ENCODE measurements at regions not wholly inside any gene's neighbourhood (a gene's known extent, or its start where the extent isn't known, plus 50 kb on each side); places are given as distances from the start of the nearest gene placed in this dataset.
A peak's percentile ranks its signal among the peaks of the same experiment; 100 is the strongest.
"Not testable (repeated sequence)": the region's sequence is repeated elsewhere in the genome, so short reads cannot be mapped to it uniquely, and the experiment has no call there.

DNA sequence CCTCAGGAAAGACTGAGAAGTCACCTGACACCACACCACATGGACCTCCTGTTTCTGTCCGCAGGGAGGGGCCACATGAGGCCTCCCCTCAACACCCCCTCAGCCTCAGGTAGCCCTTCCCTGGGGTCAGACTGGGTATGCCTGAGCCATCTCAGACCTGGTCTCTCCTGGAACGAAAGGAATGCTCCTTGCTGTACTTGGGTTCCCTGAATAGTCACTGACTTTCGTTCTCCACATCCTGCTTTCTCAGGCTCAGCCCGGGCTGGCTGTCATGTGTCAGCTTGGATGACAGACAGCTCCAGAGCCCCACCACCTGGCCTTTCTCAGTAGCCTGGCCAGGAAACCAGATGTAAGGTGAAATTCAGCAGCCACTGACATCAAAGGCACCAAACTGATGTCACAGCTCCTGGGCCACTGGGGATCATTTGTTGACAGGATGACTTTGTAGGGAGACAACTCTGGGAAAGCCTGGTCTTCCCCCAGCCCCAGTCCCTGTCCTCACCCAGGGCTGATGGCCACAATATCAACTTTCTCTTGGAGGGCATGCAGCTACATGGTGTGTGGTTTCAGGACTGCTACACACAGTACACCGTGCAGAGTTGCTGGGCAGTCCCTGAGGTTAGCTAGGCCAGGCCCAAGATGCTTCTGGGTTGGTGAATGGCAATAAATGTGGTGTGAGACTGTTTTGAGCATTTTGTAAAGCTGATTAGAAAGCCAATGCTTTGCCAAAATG is 141.4 kb upstream of the MRPS22 start:
- DNase-seq, result peak; percentile 10

DNA sequence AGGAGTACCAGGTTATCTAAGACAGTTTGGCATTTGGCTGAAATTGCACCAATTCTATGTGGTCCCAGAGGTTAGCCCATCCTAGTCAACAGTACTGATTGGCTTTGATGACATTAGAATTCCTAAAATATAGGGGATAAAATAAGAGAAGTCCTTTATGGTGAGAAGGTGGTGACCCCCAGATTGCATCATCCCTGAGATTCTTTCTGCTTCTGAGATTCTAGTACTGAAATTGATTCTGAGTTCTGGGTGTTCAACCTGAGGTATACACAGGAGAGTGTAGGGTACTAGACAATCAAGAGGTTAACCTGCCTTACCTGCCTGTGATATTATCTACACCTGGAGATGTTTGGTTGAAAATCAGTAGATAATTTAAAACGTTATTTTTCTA is 140.9 kb upstream of the MRPS22 start:
- no peak for DNase-seq

DNA sequence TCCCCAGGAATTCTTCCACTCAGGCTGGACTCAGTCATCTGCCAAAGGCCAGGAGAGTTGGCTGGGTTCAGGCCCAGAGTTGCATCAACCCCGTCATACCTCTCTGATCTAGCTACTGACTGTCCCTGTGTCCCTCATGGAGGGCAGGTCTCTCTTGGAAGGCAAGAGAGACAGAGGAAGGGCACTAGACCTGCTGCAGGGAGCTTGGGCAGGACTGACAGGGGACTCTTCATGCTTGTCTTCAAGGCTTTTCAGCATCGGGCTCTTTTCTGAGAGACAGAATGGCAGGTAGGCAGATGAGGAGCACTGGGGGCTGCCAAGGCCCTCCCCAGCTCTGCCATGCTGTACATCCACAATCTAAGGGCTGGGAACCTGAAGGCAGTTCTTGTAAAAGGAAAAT is 140.1 kb upstream of the MRPS22 start:
- DNase-seq, result no peak

DNA sequence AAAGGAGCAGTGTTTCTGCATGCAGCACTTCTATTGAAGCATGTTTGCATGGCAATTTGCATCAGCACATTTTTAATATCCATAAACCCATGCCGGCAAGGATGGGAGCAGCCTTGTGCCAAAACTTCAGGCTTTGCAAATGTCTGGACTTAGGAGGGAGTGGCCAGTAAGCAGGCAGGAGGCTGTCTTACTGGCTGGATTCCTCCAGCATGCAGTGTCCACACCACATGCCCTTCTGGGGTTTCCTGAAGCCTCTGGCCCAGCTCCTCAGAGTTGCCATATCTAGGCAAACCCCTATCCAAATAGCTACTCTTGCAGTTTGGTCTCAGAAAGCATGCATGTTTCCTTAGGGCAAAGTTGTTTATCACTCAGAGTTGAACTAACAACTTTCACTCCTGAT is 139.1 kb upstream of the MRPS22 start:
- DNase-seq, result no peak

DNA sequence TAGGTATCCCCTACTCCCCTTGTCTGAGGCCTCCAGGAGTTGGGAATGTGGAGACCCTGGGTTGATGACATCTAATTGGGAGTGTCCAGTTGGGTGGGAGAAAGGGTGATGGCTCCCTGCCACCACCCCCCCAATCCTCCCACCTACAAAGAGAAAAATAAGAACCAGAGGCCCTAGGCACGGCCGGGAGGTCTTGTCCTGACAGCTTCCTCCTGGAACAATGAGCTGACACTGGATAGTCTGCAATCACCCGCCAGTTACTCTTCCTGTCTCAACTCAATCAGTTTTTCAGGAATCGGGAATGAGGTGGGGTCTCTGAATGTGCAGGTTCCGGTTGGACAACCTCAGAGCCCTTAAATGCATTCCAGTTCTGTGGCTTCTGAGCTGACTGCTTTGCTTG is 129.9 kb upstream of the MRPS22 start:
- DNase-seq, result no peak

DNA sequence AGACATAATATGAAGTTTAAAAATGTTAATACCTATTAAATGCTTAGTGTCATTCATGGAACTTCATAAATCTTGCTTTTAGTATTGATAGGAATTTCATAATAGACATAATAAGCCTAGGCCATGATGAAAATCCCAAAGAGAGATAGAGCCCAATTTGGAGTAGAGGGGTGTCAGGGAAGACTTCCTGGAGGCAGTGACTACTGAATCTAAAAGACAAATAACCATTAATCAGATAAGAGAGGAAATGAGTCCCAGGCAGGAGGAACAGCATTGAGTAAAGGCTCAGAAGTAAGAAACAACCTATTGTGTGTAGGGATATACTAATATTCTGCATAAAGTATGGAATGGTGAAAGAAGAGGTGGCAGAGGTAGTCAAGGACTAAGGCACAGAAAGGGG is 126.9 kb upstream of the MRPS22 start:
- no peak for DNase-seq

DNA sequence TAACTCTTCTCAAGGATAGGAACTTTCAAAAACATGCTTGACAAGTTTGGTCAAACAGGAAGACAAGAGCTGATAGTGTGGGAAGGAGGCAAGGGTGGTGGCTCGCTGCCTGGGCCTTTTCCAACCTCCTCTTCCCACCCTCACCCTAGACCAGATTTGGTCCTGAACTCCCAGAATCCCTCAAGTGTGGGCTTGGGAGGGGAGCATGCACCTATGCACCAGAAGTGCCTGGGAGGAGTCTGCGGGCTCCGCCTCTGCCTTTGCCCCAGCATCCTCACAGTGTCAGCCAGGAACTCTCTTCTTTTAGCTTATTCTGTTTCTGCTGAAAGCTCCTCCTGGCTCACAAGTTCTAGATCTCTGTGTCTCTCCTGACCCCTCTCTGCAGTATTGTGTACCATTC is 126.2 kb upstream of the MRPS22 start:
- no peak for DNase-seq

DNA sequence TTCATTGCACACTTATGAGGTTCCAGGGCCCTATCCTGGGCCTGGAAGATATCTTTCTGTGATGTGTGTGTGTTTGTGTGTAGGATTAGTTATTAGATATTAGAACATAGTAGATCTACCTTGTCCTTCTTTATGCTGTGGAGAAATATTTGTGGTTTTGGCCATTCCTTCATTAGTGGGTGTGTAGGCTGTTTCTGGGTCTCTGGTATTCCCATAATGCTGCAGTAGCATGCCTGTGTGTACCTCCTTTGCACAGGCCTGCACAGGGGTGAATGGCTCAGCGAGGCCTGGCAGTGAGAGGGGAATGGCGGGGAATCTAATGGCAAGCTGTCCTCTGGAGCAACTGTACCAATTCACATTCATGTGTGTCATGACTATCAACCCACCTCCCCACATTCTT is 125.8 kb upstream of the MRPS22 start:
- DNase-seq, result no peak

DNA sequence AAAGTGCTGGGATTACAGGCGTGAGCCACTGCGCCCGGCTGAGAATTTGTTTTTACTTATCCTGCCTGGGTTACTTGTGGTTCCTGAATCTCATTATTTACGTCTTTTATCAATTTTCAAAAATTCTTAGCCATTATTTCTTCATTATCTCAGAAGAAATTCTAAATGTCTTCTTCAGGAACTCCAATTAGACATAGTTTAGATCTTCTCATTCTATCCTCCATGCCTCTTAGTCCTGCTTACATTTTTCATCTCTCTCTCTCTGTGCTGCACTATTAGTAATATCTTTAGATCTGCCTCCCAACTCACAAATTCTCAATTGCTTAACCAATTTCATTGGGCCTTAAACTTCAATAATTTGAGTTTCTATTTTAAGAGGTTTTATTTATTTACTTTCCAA is 124.4 kb upstream of the MRPS22 start:
- DNase-seq, result no peak

DNA sequence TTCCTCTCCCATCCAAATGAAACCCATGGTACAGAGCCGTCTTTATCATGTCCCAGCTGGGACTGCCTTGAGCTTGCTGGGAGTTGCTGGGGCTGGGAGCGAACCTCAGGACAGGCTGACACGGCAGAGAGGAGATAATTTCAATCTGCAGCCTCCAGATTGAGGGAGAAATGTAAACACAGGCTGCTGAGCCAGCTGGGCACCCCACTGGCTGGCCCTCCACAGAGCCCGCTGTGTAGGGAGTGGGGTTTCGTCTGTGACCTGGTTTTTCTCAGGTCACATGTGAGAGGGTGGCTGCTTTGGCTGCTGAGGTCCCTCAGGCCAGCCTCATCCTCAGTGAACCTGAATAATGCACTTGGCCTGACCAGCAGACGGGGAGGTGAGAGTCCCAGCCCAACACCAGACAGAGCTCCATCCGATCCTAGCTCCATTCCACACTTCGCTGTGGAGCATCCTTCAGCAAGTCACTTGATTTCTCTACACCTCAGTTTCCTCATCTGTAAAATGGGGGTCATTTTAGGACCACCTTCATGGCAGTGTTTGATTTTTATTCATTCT is 121.6 kb upstream of the MRPS22 start:
- DNase-seq, result no peak

DNA sequence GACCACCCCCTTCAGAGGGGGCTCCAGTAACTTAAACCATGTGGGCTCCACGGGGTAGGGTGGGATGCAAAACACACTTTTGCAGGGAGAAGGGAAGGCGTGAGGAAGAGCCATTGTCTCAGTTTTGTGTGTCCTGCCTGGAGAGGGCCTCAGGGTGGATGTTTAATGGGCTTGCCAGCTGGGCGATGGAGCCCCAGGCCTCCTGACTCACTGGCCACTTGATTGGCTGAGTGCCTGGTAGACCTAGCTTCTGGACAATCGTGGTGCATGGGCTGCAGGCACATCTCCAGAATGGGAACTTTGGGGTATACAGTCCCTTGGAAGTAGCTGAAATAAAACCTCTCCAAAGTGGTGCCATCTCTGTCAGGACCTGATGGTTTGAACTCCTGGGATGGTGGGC is 118.3 kb upstream of the MRPS22 start:
- no peak for DNase-seq

DNA sequence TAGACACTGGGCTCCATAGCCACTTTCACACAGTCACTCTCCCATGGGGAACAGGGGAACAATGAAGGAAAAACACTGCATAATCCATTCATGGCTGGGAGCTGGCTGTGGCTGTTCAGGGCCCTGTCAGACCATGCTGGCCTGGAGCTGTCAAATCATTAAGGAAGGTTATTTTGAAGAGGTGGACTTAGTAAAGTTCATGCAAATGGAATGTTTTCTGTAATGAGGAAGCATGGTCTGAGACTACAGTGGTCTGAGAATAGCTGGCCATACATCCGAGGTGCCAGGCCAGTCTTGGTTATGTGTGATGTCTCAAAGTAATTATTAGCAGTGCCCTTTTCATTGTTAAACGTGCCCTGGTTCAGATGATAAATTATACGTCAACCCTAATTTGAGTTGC is 117.1 kb upstream of the MRPS22 start:
- no peak for DNase-seq

DNA sequence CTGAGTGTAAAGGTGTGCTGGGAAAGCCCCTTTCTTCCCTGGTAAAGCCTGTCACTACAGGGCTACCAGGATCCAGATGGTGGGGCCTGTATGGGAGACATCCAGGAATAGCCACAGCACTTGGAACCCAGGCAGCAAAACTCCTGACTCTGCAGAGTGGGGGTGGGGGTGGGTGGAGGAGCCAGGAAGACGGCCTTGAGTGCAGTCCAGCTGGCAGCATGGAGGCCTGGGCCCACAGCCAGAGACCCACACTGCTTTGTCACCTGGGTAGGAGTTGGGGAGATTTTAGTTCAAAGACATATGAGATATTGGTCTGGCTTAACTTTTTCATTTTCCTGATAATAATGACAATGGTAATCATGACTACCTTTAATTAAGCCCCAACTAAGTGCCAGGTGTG is 116.7 kb upstream of the MRPS22 start:
- no peak for DNase-seq

DNA sequence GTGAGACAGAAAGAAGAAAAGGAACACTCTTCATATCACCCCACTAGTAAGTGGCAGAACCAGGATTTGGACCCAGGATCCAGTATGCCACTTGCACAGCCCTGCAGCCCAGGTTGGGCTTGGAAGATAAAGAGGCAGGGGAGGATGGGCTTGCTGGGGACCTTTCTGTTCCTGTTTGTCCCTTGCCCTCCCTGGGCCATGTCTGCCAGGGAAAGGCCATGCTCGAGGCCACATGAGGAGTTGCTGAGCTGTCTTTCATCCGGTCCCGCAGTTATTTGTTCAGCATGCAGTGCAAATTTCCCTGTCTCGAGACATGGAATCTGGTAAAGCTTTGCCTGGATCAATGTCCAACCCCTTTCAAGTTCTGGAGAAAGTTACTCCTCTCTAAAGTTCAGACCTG is 116.0 kb upstream of the MRPS22 start:
- DNase-seq, result no peak

DNA sequence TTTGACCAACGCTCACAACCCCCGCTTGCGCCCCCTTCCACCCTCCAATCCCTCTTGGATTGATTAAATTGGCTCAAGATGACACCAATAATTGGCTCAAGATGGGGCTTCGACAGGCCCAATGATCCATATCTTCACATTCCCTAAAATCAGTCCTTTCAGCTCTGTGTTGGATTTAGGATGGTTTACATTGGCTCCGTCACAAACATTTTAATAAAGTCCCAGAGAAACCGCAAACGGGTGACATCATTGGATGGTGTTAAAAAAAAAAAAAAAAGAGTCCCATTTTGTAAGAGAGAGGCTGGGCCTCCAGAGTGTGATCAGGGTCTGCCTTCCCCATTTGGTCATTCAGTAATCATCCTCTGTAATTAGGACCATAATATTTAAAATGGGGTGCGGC is 113.4 kb upstream of the MRPS22 start:
- DNase-seq, result no peak

DNA sequence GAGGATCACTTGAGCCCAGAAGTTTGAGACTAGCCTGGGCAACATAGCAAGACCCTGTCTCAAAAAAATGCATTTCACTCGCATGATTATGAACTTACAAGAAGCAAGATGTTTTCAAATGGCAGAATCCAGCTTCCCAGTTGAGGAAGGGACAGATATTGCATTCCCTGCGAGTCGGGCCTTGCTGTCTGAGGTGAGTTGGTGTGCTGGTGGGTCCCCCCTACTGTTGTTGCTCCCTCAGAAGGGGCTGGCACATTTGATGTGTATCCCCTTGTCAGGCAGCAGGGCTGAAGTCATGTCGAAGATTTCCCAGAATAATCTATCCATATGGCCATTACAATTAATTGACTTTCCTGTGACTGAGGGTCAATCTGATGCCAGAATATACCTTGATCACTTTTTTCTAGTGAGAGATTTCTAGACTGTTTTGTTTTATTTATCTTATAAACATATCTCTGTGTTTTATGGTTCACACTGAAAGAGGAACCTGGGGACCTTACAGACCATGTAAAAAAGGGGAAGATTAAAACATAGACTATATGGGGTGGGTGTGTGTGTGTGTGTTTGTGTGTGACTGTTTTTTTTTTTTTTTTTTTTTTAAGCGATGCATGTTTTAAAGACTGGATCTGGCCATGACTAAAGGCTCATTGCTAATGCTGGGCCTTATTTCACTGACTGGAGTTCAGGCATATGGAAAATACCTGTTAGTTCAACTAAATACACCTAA is 112.1 kb upstream of the MRPS22 start:
- no peak for DNase-seq

DNA sequence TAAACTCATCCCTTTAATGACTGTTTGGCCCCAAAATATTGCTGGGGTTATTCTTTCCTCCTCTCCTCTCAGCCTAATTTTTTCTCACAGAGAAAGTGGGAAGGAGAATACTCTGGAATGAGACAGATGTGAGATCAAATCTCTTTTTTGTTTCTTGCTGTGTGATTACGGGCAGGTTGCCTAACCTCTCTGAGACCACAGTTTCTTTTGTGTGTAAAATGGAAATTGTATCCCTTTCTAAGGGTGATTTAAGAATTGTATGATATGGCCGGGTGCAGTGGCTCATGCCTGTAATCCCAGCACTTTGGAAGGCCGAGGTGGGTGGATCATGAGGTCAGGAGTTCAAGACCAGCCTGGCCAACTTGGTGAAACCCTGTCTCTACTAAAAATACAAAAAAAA is 111.5 kb upstream of the MRPS22 start:
- DNase-seq, result not testable (repeated sequence)

DNA sequence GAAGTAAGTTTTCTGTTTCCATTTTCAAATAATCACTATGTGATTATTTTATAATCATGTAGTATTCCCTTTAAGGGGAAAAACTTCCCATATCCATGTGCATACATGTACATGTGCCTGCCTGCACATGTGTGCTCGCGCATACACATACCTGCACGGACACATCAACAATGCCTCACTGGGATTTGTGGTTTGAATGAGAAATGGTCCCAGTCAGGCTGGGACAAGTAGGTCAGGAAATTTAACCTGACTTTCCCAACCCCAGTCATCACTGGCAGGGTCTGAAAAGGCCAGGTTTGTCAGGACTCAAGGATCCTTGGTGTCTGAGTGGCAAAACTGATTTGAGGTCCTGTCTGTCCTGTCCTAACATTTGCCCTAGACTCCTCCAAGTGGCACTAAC is 109.3 kb upstream of the MRPS22 start:
- DNase-seq, result no peak

DNA sequence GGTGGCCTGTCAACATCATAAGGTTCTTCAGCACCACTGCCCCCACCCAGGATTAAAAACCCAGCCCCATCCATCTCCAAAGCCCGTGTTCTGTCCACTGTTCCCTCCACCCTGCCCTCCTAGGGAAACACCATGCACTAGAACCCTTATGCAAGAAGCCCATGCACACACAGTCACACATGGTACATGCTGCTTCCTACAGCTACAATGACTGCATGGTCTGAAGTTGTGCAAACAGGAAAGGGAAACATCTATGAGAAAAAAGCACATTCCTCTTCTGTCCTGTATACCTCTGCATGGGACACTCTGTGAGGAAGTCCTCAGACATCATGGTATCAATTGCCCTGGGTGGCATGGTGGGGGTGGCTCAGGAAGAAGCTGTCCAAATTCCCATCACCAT is 108.6 kb upstream of the MRPS22 start:
- DNase-seq, result no peak

DNA sequence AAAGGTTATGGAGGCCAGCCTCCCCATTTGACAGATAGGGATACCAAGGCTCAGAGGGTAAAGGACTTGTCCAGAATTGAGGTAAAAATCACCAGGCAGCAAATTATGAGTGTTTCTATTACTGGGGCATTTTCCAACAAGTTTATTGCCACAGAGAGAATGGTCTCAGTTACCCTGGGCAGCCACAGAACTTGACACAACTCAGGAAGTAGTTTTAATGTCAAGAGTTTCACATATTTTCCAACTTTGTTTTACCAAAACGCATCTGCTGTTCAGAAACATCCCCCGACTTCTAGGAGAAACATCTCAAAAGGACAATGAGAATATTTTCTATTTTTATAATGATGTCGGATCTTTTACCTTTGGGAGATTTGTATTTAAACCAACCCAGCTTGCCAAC is 107.5 kb upstream of the MRPS22 start:
- DNase-seq, result no peak

DNA sequence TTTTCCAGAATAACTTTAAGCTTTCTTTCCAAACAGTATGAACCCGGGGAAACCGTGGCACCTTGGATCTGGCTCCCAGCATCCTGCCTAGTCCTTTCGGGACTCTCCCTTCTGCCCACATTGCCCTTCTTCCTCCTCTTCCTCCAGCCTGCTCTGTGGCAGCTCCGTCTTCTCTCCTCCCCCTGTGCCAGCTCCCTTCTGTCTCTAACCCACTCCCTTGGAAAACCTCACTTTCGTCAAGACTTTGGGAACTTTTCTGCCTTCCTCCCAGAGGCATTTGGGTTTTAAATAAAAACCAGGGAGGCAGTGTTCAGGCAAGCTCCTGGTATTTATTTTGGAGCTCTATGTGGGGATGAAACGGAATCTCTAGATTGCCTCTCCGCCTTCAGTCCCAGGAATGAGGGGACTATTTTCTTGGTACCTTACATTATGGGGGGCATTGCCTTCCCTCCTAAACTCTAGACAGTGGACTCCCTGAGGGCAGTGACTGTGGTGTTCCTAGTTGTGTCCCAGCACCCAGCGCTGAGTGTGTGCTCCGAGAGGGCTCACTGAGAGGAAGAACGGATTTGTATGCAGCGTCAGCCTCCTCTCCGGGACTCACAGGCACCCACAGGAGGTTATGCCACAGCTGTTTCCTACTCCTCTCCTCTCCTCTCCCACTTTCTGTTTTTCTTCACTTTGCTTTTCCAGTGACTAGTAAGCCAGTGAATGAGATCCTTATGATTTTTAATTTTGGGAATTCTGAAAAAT is 105.4 kb upstream of the MRPS22 start:
- no peak for DNase-seq

DNA sequence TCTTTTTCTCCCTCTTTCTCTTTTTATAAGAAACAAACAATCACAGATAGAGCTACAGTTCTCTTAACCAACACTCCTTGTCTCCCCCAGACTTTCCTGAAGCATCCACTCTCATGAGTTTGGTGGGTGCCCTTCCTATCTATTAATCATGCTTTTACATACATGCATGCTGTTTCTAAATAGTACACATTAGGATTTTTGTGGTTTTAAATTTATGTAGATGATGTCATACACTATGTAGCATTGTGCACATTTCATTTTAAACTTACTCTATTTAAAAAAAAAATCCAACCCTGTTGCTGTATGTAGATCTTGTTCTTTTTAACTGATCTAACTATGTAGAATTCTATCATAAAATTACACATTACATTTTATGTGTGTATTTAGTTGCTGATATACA is 104.3 kb upstream of the MRPS22 start:
- DNase-seq, result no peak

DNA sequence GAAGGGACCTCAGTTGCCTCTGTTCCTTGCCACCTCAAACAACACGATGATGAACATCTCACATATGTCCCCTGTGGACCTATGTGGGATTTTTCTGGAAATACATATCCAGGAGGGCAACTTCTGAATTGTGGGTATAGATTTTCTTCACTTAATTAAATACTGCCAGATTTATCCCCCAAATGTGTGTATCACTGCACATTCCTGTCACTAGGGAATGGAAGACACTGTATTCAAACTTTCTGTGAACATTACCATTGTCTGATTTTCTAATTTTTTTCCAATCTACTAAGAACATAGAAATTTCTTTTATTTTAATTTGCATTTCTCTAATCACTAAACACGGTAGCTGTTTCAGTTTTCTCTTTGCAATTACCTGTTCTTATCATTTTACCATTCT is 102.0 kb upstream of the MRPS22 start:
- no peak for DNase-seq

DNA sequence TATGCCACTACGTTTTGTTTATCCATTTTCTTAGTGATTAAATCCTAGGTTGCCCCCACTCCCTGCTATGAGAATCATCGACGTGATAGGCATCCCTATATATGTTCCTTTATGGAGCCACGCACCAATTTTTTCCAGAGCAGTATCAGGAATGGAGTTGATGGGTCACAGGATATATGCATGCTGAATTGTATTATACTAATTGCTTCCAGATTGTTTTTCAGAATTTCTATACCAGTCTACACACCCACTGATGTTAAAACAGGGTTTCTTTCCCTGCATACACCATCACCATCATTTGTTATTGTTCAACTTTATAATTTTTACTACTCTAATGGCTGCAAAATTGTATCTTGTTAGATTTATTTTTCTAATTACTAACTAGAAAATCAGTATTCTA is 100.1 kb upstream of the MRPS22 start:
- DNase-seq, result no peak

All from NCI-H345 (cell line).